OCI-LY7 (cell line): ENCODE measurements at regions not wholly inside any gene's neighbourhood (a gene's known extent, or its start where the extent isn't known, plus 50 kb on each side); places are given as distances from the start of the nearest gene placed in this dataset.

Experiments used
- EZH2phosphoT487 ChIP-seq: fragments of 200-600 bp; sonication (generic); IDR thresholded peaks from 2 replicates; pipeline ENCODE4 v1.6.1; 2018; ENCODE audit warnings: low read depth, borderline replicate concordance, mild to moderate bottlenecking, mixed run types, antibody characterized with exemption, low read length, moderate library complexity, mixed read lengths
- TF ChIP-seq, protein P1 (sequence below): fragments of 200-600 bp; sonication (generic); conservative IDR thresholded peaks from 2 replicates; pipeline ENCODE4 v1.5.1; 2014; ENCODE audit warnings: mild to moderate bottlenecking, antibody characterized with exemption, low read length, moderate library complexity, mixed read lengths

DNA sequence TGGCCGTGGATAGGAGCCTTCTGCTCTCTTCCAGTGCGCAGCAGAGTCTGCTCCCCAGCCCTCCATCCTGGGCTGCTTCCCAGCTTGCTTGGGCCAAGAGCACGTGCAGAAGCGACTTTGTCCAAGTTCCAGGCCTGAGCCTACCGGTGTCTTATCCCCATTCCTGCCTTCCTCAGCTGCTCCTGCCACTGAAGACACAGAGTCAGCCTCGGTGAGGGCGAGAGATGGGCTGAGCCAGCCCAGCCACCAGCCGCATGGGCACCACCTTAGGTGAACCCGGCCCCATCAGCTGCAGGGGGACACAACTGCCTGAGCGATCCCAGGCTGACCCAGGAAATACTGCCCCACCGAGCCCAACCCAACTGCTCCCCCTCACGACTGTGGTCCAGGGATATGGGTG, 847.8 kb downstream of the TBC1D22A start:
- TF ChIP-seq, protein P1, sequence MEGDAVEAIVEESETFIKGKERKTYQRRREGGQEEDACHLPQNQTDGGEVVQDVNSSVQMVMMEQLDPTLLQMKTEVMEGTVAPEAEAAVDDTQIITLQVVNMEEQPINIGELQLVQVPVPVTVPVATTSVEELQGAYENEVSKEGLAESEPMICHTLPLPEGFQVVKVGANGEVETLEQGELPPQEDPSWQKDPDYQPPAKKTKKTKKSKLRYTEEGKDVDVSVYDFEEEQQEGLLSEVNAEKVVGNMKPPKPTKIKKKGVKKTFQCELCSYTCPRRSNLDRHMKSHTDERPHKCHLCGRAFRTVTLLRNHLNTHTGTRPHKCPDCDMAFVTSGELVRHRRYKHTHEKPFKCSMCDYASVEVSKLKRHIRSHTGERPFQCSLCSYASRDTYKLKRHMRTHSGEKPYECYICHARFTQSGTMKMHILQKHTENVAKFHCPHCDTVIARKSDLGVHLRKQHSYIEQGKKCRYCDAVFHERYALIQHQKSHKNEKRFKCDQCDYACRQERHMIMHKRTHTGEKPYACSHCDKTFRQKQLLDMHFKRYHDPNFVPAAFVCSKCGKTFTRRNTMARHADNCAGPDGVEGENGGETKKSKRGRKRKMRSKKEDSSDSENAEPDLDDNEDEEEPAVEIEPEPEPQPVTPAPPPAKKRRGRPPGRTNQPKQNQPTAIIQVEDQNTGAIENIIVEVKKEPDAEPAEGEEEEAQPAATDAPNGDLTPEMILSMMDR = no peak
- TF ChIP-seq EZH2phosphoT487 = no peak
